ENCODE measurements at regions not wholly inside any gene's neighbourhood (a gene's known extent, or its start where the extent isn't known, plus 50 kb on each side); places are given as distances from the start of the nearest gene placed in this dataset.
"Not testable (repeated sequence)": the region's sequence is repeated elsewhere in the genome, so short reads cannot be mapped to it uniquely, and the experiment has no call there.

DNA sequence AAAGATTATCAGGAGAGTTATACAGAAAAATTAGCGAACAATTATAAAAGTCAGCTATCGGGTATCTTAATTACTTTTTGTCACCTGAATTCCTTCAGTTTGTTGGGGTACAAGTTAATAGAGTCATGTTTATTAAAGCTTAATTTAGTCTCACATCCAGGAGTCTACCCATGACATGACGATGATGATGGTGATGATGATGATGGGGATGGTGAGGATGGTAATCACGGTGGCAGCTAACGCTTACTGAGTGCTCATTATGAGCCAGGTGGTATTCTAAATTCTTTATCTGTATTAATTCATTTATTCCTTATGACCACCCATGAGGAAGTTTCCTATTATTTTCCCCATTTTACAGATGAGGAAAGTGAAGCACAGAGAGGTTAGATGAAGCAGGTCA is 208.6 kb upstream of the KIF2A start:
- Histone ChIP-seq H3K36me3 (replicated peaks in 1 of 2; ENCODE audit: insufficient read depth in 1 of 2, low read depth in 2 of 2) (no peaks in the 10 kb centered on the region), H3K27me3 (no peaks in the 10 kb centered on the region), H3K27ac (no peak overlapping the region), H3K9me3 (no peaks in the 10 kb centered on the region), H3K4me1 (no peaks in the 10 kb centered on the region), H3K4me3 (no peak overlapping the region)
- WGBS, 2 donors: 84 to 86% methylated on average over 5 of the region's 5 CpGs
- DNase-seq (no peak), ATAC-seq (no peak)
- intact Hi-C loops (cut with DNase I): no loop called here
- TF ChIP-seq CTCF (IDR thresholded peaks at IDR 0.05) (no peak), POLR2A (IDR thresholded peaks at IDR 0.05) (no peak)

- ATAC-seq: no peak
These were observed 205.8 kb upstream of the KIF2A start for GRCh38 chr5:62100201-62100600.

DNA sequence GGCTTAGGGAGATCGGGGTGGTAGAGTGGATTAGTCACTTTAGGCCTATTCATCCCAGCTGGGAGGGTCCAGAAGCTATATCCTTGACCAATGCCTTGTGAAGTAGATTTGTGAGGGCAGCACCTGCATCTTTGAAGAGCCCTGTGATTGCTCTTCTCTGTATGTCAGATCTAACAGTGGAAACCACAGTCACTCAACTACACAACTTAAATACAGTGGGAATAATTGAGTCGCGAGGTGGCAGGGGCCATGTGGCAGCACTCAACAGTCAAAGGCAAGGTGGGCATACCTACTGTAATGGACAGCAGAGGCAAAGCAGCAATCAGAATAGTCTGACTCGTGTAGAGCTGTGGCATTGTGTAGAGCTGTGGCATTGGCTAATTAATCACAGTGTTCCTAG is 202.1 kb upstream of the KIF2A start:
- H3K27me3 ChIP-seq; H3K27ac ChIP-seq; H3K4me3 ChIP-seq; ATAC-seq; H3K36me3 ChIP-seq (replicated peaks in 1 of 2; ENCODE audit: insufficient read depth in 1 of 2, low read depth in 2 of 2); intact Hi-C loops (cut with DNase I); H3K4me1 ChIP-seq; DNase-seq; H3K9me3 ChIP-seq: not testable (repeated sequence)
- WGBS, 2 donors: 67 to 82% methylated on average over 4 of the region's 4 CpGs

More at GRCh38 chr5:62100201-62100600, 205.8 kb upstream of the KIF2A start:
- TF ChIP-seq CTCF (IDR thresholded peaks at IDR 0.05): no peak
- TF ChIP-seq POLR2A (IDR thresholded peaks at IDR 0.05): no peak
- WGBS, 2 donors: 50 to 68% methylated on average over 4 of the region's 4 CpGs
- no peak for DNase-seq
- H3K9me3 ChIP-seq: no peaks in the 10 kb centered on the region
- H3K27ac ChIP-seq: no peak overlapping the region
- H3K4me1 ChIP-seq: no peaks in the 10 kb centered on the region
- no peaks in the 10 kb centered on the region for H3K36me3 ChIP-seq (replicated peaks in 1 of 2; ENCODE audit: insufficient read depth in 1 of 2, low read depth in 2 of 2)
- no peaks in the 10 kb centered on the region for H3K27me3 ChIP-seq
- intact Hi-C loops (cut with DNase I): no loop called here
- H3K4me3 ChIP-seq: no peak overlapping the region

- Histone ChIP-seq H3K4me1 (no peaks in the 10 kb centered on the region), H3K4me3 (no peak overlapping the region), H3K9me3 (no peaks in the 10 kb centered on the region), H3K36me3 (replicated peaks in 1 of 2; ENCODE audit: insufficient read depth in 1 of 2, low read depth in 2 of 2) (no peaks in the 10 kb centered on the region), H3K27me3 (no peaks in the 10 kb centered on the region), H3K27ac (no peak overlapping the region)
- TF ChIP-seq CTCF (IDR thresholded peaks at IDR 0.05) (no peak), POLR2A (IDR thresholded peaks at IDR 0.05) (no peak)
- intact Hi-C loops (cut with DNase I): no loop called here
- ATAC-seq (no peak), DNase-seq (no peak)
These were observed 194.6 kb upstream of the KIF2A start for GRCh38 chr5:62111428-62111827.

- ATAC-seq: no peak
- Histone ChIP-seq H3K27me3 (no peaks in the 10 kb centered on the region), H3K27ac (no peak overlapping the region), H3K4me1 (no peaks in the 10 kb centered on the region), H3K36me3 (replicated peaks in 1 of 2; ENCODE audit: insufficient read depth in 1 of 2, low read depth in 2 of 2) (no peaks in the 10 kb centered on the region), H3K9me3 (no peaks in the 10 kb centered on the region), H3K4me3 (no peak overlapping the region)
- 68 to 69% methylated on average over 2 of the region's 2 CpGs for WGBS, 2 donors
- TF ChIP-seq CTCF (IDR thresholded peaks at IDR 0.05) (no peak), POLR2A (IDR thresholded peaks at IDR 0.05) (no peak)
- no peak for DNase-seq
- intact Hi-C loops (cut with DNase I): no loop called here
These were observed 193.2 kb upstream of the KIF2A start for GRCh38 chr5:62112689-62113228.

Data from body of pancreas (tissue), 4 donors.